GM12874 (cell line): ENCODE measurements at regions not wholly inside any gene's neighbourhood (a gene's known extent, or its start where the extent isn't known, plus 50 kb on each side); places are given as distances from the start of the nearest gene placed in this dataset.

Source experiments
- CTCF ChIP-seq: IDR thresholded peaks from 2 replicates; pipeline ENCODE4 v1.5.1; 2011; ENCODE audit warnings: low read depth, mild to moderate bottlenecking, control low read depth, low read length, moderate library complexity; ENCODE audit not compliant: insufficient read depth

GRCh38 chr6:168803874-168804273 lies 362.9 kb downstream of the SMOC2 start:
- no peak for TF ChIP-seq CTCF

- TF ChIP-seq CTCF, result no peak
These were observed 358.1 kb downstream of the SMOC2 start for GRCh38 chr6:168799067-168799466.

GRCh38 chr6:168796106-168796505 lies 355.1 kb downstream of the SMOC2 start:
- no peak for TF ChIP-seq CTCF

- TF ChIP-seq CTCF, result no peak
These were observed 353.5 kb downstream of the SMOC2 start for GRCh38 chr6:168794491-168794890.

GRCh38 chr6:168793649-168794048 lies 352.7 kb downstream of the SMOC2 start:
- no peak for TF ChIP-seq CTCF

GRCh38 chr6:168791917-168792316 lies 350.9 kb downstream of the SMOC2 start:
- TF ChIP-seq CTCF, result no peak

- TF ChIP-seq CTCF, result no peak
These were observed 348.7 kb downstream of the SMOC2 start for GRCh38 chr6:168789699-168790098.
